ENCODE measurements at regions not wholly inside any gene's neighbourhood (a gene's known extent, or its start where the extent isn't known, plus 50 kb on each side); places are given as distances from the start of the nearest gene placed in this dataset.
A peak's percentile ranks its signal among the peaks of the same experiment; 100 is the strongest.

- DNase-seq (ENCODE audit: low spot score) = no peak
Observed at GRCh38 chr1:239678181-239678580, 291.8 kb downstream of the CHRM3 start.

GRCh38 chr1:239682046-239682445, 295.7 kb downstream of the CHRM3 start:
- no peak for DNase-seq (ENCODE audit: low spot score)

- DNase-seq (ENCODE audit: low spot score) = no peak
Observed at GRCh38 chr1:239682960-239683359, 296.6 kb downstream of the CHRM3 start.

- DNase-seq (ENCODE audit: low spot score) = no peak
Observed at GRCh38 chr1:239686386-239686785, 300.0 kb downstream of the CHRM3 start.

- DNase-seq (ENCODE audit: low spot score) = no peak
Observed at GRCh38 chr1:239696317-239696716, 309.9 kb downstream of the CHRM3 start.

GRCh38 chr1:239700667-239701066, 314.3 kb downstream of the CHRM3 start:
- DNase-seq (ENCODE audit: low spot score) = no peak

- DNase-seq (ENCODE audit: low spot score) = no peak
Observed at GRCh38 chr1:239703075-239703474, 316.7 kb downstream of the CHRM3 start.

GRCh38 chr1:239706245-239706892, 320.0 kb downstream of the CHRM3 start:
- DNase-seq (ENCODE audit: low spot score) = no peak

- DNase-seq (ENCODE audit: low spot score) = no peak
Observed at GRCh38 chr1:239707615-239708014, 321.2 kb downstream of the CHRM3 start.

GRCh38 chr1:239708622-239709021, 322.3 kb downstream of the CHRM3 start:
- DNase-seq (ENCODE audit: low spot score) = no peak

- no peak for DNase-seq (ENCODE audit: low spot score)
Observed at GRCh38 chr1:239711768-239712167, 325.4 kb downstream of the CHRM3 start.

GRCh38 chr1:239717097-239717917, 330.9 kb downstream of the CHRM3 start:
- no peak for DNase-seq (ENCODE audit: low spot score)

- no peak for DNase-seq (ENCODE audit: low spot score)
Observed at GRCh38 chr1:239717918-239718184, 331.5 kb downstream of the CHRM3 start.

- no peak for DNase-seq (ENCODE audit: low spot score)
Observed at GRCh38 chr1:239718571-239718970, 332.2 kb downstream of the CHRM3 start.

GRCh38 chr1:239718997-239719628, 332.7 kb downstream of the CHRM3 start:
- DNase-seq (ENCODE audit: low spot score) = peak; percentile 3

GRCh38 chr1:239719642-239720258, 333.4 kb downstream of the CHRM3 start:
- no peak for DNase-seq (ENCODE audit: low spot score)

- DNase-seq (ENCODE audit: low spot score) = no peak
Observed at GRCh38 chr1:239722035-239722434, 335.7 kb downstream of the CHRM3 start.

GRCh38 chr1:239723776-239724367, 337.5 kb downstream of the CHRM3 start:
- DNase-seq (ENCODE audit: low spot score) = no peak

GRCh38 chr1:239725371-239725770, 339.0 kb downstream of the CHRM3 start:
- no peak for DNase-seq (ENCODE audit: low spot score)

GRCh38 chr1:239725933-239726332, 339.6 kb downstream of the CHRM3 start:
- no peak for DNase-seq (ENCODE audit: low spot score)

GRCh38 chr1:239730378-239730777, 344.0 kb downstream of the CHRM3 start:
- DNase-seq (ENCODE audit: low spot score) = no peak

GRCh38 chr1:239731082-239731748, 344.8 kb downstream of the CHRM3 start:
- DNase-seq (ENCODE audit: low spot score) = no peak

Data from RKO (cell line).